ENCODE measurements at regions not wholly inside any gene's neighbourhood (a gene's known extent, or its start where the extent isn't known, plus 50 kb on each side); places are given as distances from the start of the nearest gene placed in this dataset.

GRCh38 chr13:81138353-81138980, 797.5 kb upstream of the SPRY2 start:
- TF ChIP-seq SMC3 (IDR thresholded peaks at IDR 0.05; ENCODE audit: low read depth, low read length) (no peak), CTCF (conservative IDR thresholded peaks at IDR 0.05; ENCODE audit: low read depth, low read length) (no peak), MXI1 (IDR thresholded peaks at IDR 0.05; ENCODE audit: borderline replicate concordance, low read depth, low read length) (no peak), CEBPB (IDR thresholded peaks at IDR 0.05; ENCODE audit: low read depth, low read length) (0 out of 2 replicates have a peak, but pooled peaks have one; percentile 12), RFX5 (IDR thresholded peaks at IDR 0.05; ENCODE audit: low read depth, low read length) (no peak), RAD21 (IDR thresholded peaks at IDR 0.05; ENCODE audit: low read length) (no peak)

Data from IMR-90 (cell line).